K562 (cell line): ENCODE measurements at regions not wholly inside any gene's neighbourhood (a gene's known extent, or its start where the extent isn't known, plus 50 kb on each side); places are given as distances from the start of the nearest gene placed in this dataset.

Experiments used
- HDAC8 ChIP-seq: fragments of 450-650 bp; IDR thresholded peaks from 2 replicates; pipeline ENCODE4 v1.6.1; 2016; ENCODE audit warnings: mild to moderate bottlenecking, missing genetic modification characterization, moderate library complexity, missing compliant biosample characterization
- NR2C2 ChIP-seq, 2 experiments: fragments of 200-800 bp in 1 of 2; sonication (Bioruptor generic) in 1 of 2; sonication (generic) in 1 of 2; formaldehyde crosslinking in 1 of 2; IDR thresholded peaks; 2 replicates each; pipeline versions ENCODE4 v1.6.1 to v1.8.0; 2016 to 2022; ENCODE audit warnings: mild to moderate bottlenecking in 1 of 2, missing compliant biosample characterization in 1 of 2, missing genetic modification characterization in 1 of 2, missing genetic modification reagents in 1 of 2
- ZKSCAN1 ChIP-seq: fragments of 150-350 bp; IDR thresholded peaks from 2 replicates; pipeline ENCODE4 v1.6.1; 2016; ENCODE audit warnings: low read depth, low read length
- TF ChIP-seq, protein P1 (sequence below), 2 experiments: fragments of 450-650 bp; formaldehyde crosslinking in 1 of 2; IDR thresholded peaks; 2 replicates each; pipeline versions ENCODE4 v1.4.0 to v1.6.1; 2014 to 2020; ENCODE audit warnings: mild to moderate bottlenecking in 2 of 2, borderline replicate concordance in 1 of 2, low read depth in 1 of 2
- TF ChIP-seq, protein P2 (sequence below): fragments of 250-450 bp; sonication (Bioruptor Pico); IDR thresholded peaks from 2 replicates; pipeline ENCODE4 v1.5.0; 2022; ENCODE audit warnings: mild to moderate bottlenecking
- TF ChIP-seq, protein P3 (sequence below): sonication (generic); formaldehyde crosslinking; IDR thresholded peaks from 2 replicates; pipeline ENCODE4 v1.8.0; 2023; ENCODE audit warnings: mild to moderate bottlenecking, missing genetic modification reagents
- TF ChIP-seq, protein P4 (sequence below): fragments of 250-450 bp; sonication (Bioruptor Pico); IDR thresholded peaks from 2 replicates; pipeline ENCODE4 v1.5.0; 2020; ENCODE audit warnings: mild to moderate bottlenecking, borderline replicate concordance

DNA sequence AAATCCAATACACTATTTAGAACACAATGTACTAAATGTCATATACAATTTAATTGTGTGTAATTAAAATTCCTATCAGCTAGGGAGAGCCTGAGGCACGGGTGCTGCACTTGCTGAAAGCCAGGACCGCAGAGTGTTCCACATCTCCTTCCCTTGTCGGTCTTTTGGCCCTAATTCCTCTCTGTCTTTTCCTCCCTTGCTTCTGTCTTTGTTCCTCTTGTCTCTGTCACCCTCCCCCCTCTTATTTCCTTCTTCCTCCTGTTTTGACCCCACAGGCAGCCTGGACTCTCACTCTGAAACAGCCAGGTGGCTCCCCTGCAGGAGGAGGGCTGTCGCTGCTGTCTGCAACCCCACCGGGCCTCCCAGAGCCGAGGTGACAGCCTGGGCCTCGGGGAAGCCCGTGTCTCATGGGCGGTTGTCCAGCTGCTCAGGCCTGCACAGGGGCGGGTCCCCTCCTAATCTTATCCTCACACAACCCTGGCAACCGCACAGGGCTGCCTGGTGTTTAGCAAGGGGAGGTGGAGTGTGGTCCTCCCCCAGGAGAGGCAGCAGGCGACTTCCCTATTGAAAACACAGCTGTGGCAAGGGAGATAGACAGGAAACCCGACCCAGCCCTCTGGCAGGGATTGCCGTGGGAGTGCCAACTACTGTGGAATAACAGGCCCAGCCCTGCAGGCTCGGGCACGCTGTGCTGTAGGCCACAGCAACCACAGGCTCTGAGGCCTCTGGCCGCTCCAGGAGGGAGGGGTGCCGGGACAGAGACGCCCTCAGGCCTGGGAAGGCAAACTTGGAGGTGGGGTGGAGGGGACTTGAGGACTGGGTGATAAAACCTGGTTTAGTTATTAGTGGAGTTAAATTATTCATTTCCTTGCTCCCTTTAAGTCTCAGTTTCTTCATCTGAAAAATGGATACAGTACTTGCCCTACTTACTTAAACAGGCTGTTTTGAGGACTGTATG lies 68.8 kb upstream of the WDR26 start:
- TF ChIP-seq NR2C2 (CRISPR knock-in tag; IDR thresholded peaks at IDR 0.05) (no peak), NR2C2 (tag; IDR thresholded peaks at IDR 0.05) (peak; percentile 82), HDAC8 (tag) (no peak), ZKSCAN1 (peak; percentile 87)
- TF ChIP-seq, protein P1, sequence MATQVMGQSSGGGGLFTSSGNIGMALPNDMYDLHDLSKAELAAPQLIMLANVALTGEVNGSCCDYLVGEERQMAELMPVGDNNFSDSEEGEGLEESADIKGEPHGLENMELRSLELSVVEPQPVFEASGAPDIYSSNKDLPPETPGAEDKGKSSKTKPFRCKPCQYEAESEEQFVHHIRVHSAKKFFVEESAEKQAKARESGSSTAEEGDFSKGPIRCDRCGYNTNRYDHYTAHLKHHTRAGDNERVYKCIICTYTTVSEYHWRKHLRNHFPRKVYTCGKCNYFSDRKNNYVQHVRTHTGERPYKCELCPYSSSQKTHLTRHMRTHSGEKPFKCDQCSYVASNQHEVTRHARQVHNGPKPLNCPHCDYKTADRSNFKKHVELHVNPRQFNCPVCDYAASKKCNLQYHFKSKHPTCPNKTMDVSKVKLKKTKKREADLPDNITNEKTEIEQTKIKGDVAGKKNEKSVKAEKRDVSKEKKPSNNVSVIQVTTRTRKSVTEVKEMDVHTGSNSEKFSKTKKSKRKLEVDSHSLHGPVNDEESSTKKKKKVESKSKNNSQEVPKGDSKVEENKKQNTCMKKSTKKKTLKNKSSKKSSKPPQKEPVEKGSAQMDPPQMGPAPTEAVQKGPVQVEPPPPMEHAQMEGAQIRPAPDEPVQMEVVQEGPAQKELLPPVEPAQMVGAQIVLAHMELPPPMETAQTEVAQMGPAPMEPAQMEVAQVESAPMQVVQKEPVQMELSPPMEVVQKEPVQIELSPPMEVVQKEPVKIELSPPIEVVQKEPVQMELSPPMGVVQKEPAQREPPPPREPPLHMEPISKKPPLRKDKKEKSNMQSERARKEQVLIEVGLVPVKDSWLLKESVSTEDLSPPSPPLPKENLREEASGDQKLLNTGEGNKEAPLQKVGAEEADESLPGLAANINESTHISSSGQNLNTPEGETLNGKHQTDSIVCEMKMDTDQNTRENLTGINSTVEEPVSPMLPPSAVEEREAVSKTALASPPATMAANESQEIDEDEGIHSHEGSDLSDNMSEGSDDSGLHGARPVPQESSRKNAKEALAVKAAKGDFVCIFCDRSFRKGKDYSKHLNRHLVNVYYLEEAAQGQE (IDR thresholded peaks at IDR 0.05; ENCODE audit: borderline replicate concordance), result peak; percentile 63
- TF ChIP-seq, protein P1 (CRISPR knock-in tag; IDR thresholded peaks at IDR 0.05; ENCODE audit: low read depth), result 0 out of 2 replicates have a peak, but pooled peaks have one; percentile 54
- TF ChIP-seq, protein P2, sequence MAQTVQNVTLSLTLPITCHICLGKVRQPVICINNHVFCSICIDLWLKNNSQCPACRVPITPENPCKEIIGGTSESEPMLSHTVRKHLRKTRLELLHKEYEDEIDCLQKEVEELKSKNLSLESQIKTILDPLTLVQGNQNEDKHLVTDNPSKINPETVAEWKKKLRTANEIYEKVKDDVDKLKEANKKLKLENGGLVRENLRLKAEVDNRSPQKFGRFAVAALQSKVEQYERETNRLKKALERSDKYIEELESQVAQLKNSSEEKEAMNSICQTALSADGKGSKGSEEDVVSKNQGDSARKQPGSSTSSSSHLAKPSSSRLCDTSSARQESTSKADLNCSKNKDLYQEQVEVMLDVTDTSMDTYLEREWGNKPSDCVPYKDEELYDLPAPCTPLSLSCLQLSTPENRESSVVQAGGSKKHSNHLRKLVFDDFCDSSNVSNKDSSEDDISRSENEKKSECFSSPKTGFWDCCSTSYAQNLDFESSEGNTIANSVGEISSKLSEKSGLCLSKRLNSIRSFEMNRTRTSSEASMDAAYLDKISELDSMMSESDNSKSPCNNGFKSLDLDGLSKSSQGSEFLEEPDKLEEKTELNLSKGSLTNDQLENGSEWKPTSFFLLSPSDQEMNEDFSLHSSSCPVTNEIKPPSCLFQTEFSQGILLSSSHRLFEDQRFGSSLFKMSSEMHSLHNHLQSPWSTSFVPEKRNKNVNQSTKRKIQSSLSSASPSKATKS (CRISPR knock-in tag), result peak; percentile 78; the same call in 1 of the 2 replicates
- TF ChIP-seq, protein P3, sequence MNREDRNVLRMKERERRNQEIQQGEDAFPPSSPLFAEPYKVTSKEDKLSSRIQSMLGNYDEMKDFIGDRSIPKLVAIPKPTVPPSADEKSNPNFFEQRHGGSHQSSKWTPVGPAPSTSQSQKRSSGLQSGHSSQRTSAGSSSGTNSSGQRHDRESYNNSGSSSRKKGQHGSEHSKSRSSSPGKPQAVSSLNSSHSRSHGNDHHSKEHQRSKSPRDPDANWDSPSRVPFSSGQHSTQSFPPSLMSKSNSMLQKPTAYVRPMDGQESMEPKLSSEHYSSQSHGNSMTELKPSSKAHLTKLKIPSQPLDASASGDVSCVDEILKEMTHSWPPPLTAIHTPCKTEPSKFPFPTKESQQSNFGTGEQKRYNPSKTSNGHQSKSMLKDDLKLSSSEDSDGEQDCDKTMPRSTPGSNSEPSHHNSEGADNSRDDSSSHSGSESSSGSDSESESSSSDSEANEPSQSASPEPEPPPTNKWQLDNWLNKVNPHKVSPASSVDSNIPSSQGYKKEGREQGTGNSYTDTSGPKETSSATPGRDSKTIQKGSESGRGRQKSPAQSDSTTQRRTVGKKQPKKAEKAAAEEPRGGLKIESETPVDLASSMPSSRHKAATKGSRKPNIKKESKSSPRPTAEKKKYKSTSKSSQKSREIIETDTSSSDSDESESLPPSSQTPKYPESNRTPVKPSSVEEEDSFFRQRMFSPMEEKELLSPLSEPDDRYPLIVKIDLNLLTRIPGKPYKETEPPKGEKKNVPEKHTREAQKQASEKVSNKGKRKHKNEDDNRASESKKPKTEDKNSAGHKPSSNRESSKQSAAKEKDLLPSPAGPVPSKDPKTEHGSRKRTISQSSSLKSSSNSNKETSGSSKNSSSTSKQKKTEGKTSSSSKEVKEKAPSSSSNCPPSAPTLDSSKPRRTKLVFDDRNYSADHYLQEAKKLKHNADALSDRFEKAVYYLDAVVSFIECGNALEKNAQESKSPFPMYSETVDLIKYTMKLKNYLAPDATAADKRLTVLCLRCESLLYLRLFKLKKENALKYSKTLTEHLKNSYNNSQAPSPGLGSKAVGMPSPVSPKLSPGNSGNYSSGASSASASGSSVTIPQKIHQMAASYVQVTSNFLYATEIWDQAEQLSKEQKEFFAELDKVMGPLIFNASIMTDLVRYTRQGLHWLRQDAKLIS, result peak; percentile 96
- TF ChIP-seq, protein P4, sequence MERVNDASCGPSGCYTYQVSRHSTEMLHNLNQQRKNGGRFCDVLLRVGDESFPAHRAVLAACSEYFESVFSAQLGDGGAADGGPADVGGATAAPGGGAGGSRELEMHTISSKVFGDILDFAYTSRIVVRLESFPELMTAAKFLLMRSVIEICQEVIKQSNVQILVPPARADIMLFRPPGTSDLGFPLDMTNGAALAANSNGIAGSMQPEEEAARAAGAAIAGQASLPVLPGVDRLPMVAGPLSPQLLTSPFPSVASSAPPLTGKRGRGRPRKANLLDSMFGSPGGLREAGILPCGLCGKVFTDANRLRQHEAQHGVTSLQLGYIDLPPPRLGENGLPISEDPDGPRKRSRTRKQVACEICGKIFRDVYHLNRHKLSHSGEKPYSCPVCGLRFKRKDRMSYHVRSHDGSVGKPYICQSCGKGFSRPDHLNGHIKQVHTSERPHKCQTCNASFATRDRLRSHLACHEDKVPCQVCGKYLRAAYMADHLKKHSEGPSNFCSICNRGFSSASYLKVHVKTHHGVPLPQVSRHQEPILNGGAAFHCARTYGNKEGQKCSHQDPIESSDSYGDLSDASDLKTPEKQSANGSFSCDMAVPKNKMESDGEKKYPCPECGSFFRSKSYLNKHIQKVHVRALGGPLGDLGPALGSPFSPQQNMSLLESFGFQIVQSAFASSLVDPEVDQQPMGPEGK (CRISPR knock-in tag), result peak; percentile 95; the same call in 1 of the 2 replicates
